ENCODE measurements at regions not wholly inside any gene's neighbourhood (a gene's known extent, or its start where the extent isn't known, plus 50 kb on each side); places are given as distances from the start of the nearest gene placed in this dataset.

DNA sequence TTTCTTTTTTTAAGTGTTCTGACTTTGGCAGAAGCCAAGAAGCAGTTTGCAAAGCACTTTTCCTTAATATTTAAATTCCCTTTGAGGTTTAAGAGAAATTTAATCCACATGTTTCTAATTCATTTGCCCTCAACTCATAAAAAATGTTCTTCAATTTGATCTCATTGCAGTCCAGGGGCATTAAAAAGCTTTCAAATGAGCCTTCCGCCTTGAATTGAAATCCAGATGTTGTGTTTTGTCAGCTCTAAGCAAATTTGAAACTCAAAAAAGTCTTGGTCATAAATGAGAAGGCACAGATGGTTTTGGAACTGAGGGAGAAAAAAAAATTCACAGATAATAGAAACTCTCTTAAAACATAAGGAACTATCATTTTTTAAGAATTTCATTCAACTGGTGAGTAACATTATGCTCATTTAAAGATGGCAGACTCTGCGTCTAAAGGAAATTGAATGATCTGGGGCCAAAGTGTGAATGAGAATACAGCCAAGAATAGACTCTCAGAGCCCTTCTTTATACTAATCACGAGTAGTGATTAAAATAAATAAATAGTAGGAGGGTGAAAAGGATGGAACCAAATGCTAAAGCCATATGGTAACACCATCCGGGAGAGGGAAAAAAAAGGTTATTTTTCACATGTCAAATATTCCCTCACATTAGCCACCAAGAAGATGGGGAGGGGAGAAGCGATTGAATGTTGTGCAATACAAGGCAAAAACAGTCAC lies 1304.7 kb downstream of the CDH8 start:
- TF ChIP-seq GATA2 (IDR thresholded peaks at IDR 0.05; ENCODE audit: low read depth, low read length) (no peak), GATA3 (IDR thresholded peaks at IDR 0.05; ENCODE audit: low read depth, low read length) (no peak)

All from SH-SY5Y (cell line).